GM12875 (cell line): ENCODE measurements at regions not wholly inside any gene's neighbourhood (a gene's known extent, or its start where the extent isn't known, plus 50 kb on each side); places are given as distances from the start of the nearest gene placed in this dataset.

Source experiments
- H3K4me3 ChIP-seq: one replicate; pipeline ENCODE4 v1.5.1; 2011; ENCODE audit warnings: low read depth, low read length, control low read depth
- CTCF ChIP-seq: IDR thresholded peaks from 2 replicates; pipeline ENCODE4 v1.5.1; 2011; ENCODE audit warnings: low read depth, mild to moderate bottlenecking, control low read depth, inconsistent platforms, low read length, moderate library complexity, borderline replicate concordance; ENCODE audit not compliant: insufficient read depth

- no peak for TF ChIP-seq CTCF
- no peak overlapping the region for H3K4me3 ChIP-seq
Observed at GRCh38 chr7:25659841-25660240, 431.6 kb upstream of the NPVF start.

- no peak for TF ChIP-seq CTCF
Observed at GRCh38 chr7:25662841-25663800, 434.8 kb upstream of the NPVF start.

GRCh38 chr7:25663877-25664276 is 435.6 kb upstream of the NPVF start:
- no peak overlapping the region for H3K4me3 ChIP-seq
- no peak for TF ChIP-seq CTCF

More at GRCh38 chr7:25662841-25663800, 434.8 kb upstream of the NPVF start:
- no peak overlapping the region for H3K4me3 ChIP-seq

- no peak overlapping the region for H3K4me3 ChIP-seq
- TF ChIP-seq CTCF, result no peak
Observed at GRCh38 chr7:25664593-25664992, 436.3 kb upstream of the NPVF start.

GRCh38 chr7:25665374-25665773 is 437.1 kb upstream of the NPVF start:
- H3K4me3 ChIP-seq, result no peak overlapping the region
- TF ChIP-seq CTCF, result no peak

GRCh38 chr7:25665903-25666670 is 437.8 kb upstream of the NPVF start:
- no peak for TF ChIP-seq CTCF
- no peak overlapping the region for H3K4me3 ChIP-seq
